Fibroblast of skin of right quadriceps (primary cell): ENCODE measurements at regions not wholly inside any gene's neighbourhood (a gene's known extent, or its start where the extent isn't known, plus 50 kb on each side); places are given as distances from the start of the nearest gene placed in this dataset.

Experiments
- DNase-seq: peaks from one replicate; pipeline ENCODE4 v3.0.0-alpha.2; 2013

DNA sequence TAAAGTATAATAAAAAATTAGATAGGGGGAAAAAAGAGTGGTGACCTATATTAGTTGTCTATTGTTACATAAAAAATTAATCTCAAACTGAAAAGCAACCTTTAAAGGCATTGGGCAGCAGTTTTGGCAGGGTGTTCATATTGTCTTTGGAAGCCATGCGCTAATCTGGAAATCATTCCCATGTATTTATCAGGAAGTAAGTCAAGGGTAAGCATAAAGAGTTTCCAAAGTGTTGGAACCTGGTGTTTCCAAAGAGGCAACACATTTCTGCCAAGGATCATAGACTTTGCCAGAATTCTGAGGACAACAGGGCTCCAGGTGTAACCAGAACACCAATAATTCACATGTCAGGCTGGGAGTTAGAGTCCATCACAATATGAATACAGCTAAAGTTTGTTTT lies 55.7 kb upstream of the EGFR start:
- DNase-seq = no peak

DNA sequence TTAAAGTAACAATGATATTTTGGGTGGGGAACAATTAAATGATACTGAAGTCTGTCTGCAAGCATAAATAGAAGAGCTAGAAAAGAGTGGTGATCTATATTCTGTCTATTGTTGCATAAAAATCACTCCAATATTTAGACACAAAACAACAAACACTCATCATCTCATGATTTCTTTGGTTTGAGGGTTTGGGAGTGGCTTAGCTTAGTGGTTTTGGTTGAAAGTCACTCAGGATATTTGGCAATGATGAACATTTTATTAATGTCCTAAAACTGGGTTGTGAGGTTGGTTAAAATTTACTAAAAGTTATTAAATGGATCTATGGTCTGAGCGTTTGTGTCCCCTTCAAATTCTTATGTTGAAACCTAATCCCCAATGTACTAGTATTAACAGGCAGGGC lies 54.7 kb upstream of the EGFR start:
- DNase-seq = no peak

DNA sequence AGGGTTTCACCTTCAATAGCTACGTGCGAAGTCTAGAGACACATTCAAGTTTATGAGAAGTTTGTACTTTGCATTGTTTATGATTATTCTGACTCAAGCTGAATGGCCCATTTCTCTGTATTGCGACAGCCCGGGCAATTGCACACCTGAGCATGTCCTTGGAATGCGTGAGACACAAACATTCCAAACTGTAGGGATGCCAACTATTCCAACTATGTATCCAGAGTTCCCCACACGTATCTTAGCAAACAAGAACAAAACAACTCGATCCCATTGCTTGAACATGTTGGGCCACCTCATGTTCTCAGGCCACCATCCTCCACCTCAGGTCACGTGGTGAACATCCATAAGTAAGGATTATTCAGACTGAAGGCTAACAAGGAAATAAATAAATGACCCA lies 51.4 kb upstream of the EGFR start:
- peak; percentile 33 for DNase-seq

DNA sequence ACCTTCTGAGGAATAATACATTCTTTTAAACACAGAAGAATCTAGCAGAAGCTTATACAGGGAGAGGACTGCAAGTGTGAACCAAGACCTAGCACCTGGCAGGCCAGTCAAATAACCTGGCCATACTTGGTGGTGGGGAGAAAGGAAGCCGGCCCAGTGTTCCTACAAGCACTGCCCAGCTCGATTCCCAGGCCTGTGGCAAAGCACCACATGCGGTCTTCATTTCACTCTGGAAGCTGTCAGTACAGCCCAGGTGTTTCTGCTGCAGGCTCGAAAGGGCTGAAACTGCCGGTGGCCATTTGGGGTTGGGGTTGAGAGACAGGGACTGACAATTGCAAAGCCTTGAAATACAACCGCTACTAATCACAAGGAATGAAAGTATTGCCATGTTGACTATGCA lies 50.8 kb upstream of the EGFR start:
- DNase-seq = no peak
